Progenitor cell of endocrine pancreas (in vitro differentiated cells): ENCODE measurements at regions not wholly inside any gene's neighbourhood (a gene's known extent, or its start where the extent isn't known, plus 50 kb on each side); places are given as distances from the start of the nearest gene placed in this dataset.

ENCODE experiments used
- DNase-seq: peaks from one replicate; pipeline ENCODE4 v3.0.0; 2021; ENCODE audit warnings: low spot score; ENCODE audit not compliant: unreplicated experiment
- H3K27ac Mint-ChIP-seq: 2 replicates; pipeline ENCODE4 v1.8.0; 2021; ENCODE audit warnings: mild to moderate bottlenecking, moderate library complexity, mixed read lengths
- H3K27me3 Mint-ChIP-seq: 2 replicates; pipeline ENCODE4 v1.8.0; 2021; ENCODE audit warnings: mixed read lengths
- H3K36me3 Mint-ChIP-seq: 2 replicates; pipeline ENCODE4 v1.8.0; 2022; ENCODE audit warnings: mixed read lengths; ENCODE audit not compliant: insufficient read depth
- H3K4me1 Mint-ChIP-seq: 2 replicates; pipeline ENCODE4 v1.8.0; 2021; ENCODE audit warnings: low read depth, mixed read lengths
- H3K4me3 Mint-ChIP-seq: 2 replicates; pipeline ENCODE4 v1.8.0; 2021; ENCODE audit warnings: low read depth, mild to moderate bottlenecking, moderate library complexity, mixed read lengths
- H3K9me3 Mint-ChIP-seq: 2 replicates; pipeline ENCODE4 v1.8.0; 2021; ENCODE audit warnings: low read depth, mixed read lengths
- CTCF ChIP-seq: fragments of 200-600 bp; sonication (generic); IDR thresholded peaks from one replicate; pipeline ENCODE4 v1.5.0; 2021; ENCODE audit warnings: antibody characterized with exemption, mild to moderate bottlenecking; ENCODE audit not compliant: unreplicated experiment

GRCh38 chr1:88163187-88163586, 520.9 kb upstream of the PKN2 start:
- TF ChIP-seq CTCF, result no peak
- DNase-seq, result no peak
- Mint-ChIP-seq H3K27ac (no peak overlapping the region), H3K4me3 (no peak overlapping the region), H3K4me1 (no peaks in the 10 kb centered on the region), H3K36me3 (no peaks in the 10 kb centered on the region), H3K27me3 (peaks cover 20% of the 10 kb centered on the region), H3K9me3 (no peaks in the 10 kb centered on the region)

GRCh38 chr1:88168126-88168525, 515.9 kb upstream of the PKN2 start:
- Mint-ChIP-seq H3K27me3 (peaks cover 20% of the 10 kb centered on the region), H3K9me3 (no peaks in the 10 kb centered on the region), H3K4me3 (no peak overlapping the region), H3K36me3 (no peaks in the 10 kb centered on the region), H3K27ac (no peak overlapping the region), H3K4me1 (peaks cover 8% of the 10 kb centered on the region)
- TF ChIP-seq CTCF, result no peak
- DNase-seq, result no peak

- Mint-ChIP-seq H3K4me1 (peaks cover 16% of the 10 kb centered on the region), H3K27ac (no peak overlapping the region), H3K36me3 (no peaks in the 10 kb centered on the region), H3K4me3 (no peak overlapping the region), H3K9me3 (no peaks in the 10 kb centered on the region), H3K27me3 (peaks cover 17% of the 10 kb centered on the region)
- TF ChIP-seq CTCF, result no peak
- no peak for DNase-seq
Measured at GRCh38 chr1:88169139-88169538, 514.9 kb upstream of the PKN2 start.

GRCh38 chr1:88169939-88170338, 514.1 kb upstream of the PKN2 start:
- peaks cover 21% of the 10 kb centered on the region for H3K4me1 Mint-ChIP-seq
- no peak for TF ChIP-seq CTCF
- H3K4me3 Mint-ChIP-seq, result no peak overlapping the region
- H3K36me3 Mint-ChIP-seq, result no peaks in the 10 kb centered on the region
- DNase-seq, result no peak
- H3K27ac Mint-ChIP-seq, result no peak overlapping the region
- H3K9me3 Mint-ChIP-seq, result no peaks in the 10 kb centered on the region
- H3K27me3 Mint-ChIP-seq, result peaks cover 17% of the 10 kb centered on the region

GRCh38 chr1:88175120-88175630, 508.9 kb upstream of the PKN2 start:
- no peak for TF ChIP-seq CTCF
- no peaks in the 10 kb centered on the region for H3K27me3 Mint-ChIP-seq
- peaks cover 30% of the 10 kb centered on the region for H3K4me1 Mint-ChIP-seq
- no peak overlapping the region for H3K4me3 Mint-ChIP-seq
- H3K9me3 Mint-ChIP-seq, result no peaks in the 10 kb centered on the region
- H3K27ac Mint-ChIP-seq, result peak overlapping the region; percentile 70
- no peak for DNase-seq
- no peaks in the 10 kb centered on the region for H3K36me3 Mint-ChIP-seq
